Tibial nerve (tissue), 3 donors: ENCODE measurements at regions not wholly inside any gene's neighbourhood (a gene's known extent, or its start where the extent isn't known, plus 50 kb on each side); places are given as distances from the start of the nearest gene placed in this dataset.

Experiments used
- CTCF ChIP-seq, 5 experiments: fragments of 200-600 bp in 3 of 5; fragments of 450-650 bp in 2 of 5; sonication (generic) in 3 of 5; IDR thresholded peaks; one replicate each; pipeline ENCODE4 v1.5.1; 2016 to 2019; ENCODE audit warnings: antibody characterized with exemption in 5 of 5, mild to moderate bottlenecking in 3 of 5, moderate library complexity in 2 of 5
- POLR2A ChIP-seq, 2 donors: fragments of 450-650 bp; IDR thresholded peaks; one replicate each; pipeline ENCODE4 v1.6.1; 2017; ENCODE audit warnings: antibody characterized with exemption in 2 of 2, mild to moderate bottlenecking in 2 of 2, moderate library complexity in 2 of 2

DNA sequence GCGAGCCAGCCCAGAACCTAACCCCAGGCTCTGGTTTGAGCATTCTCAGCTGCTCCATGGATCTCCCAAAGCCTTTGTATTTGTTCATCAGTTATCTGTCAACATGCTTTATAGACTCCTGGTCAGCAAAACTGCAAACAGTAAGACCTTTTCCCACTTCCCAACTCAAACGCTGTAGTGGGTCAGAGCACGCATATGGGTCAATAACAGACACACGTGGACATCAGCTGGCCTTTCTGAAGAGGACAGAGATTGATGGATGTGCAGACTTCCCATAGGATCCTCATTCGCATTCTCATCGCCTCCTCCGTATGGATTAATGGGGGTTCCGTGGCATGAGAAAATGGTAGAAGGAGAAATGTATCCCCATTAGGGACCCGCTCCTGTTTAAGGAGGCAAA lies 508.1 kb downstream of the EIPR1 start:
- TF ChIP-seq CTCF (IDR thresholded peaks at IDR 0.05) = no peak
- no peak for TF ChIP-seq POLR2A (IDR thresholded peaks at IDR 0.05)
